ENCODE measurements at regions not wholly inside any gene's neighbourhood (a gene's known extent, or its start where the extent isn't known, plus 50 kb on each side); places are given as distances from the start of the nearest gene placed in this dataset.

DNA sequence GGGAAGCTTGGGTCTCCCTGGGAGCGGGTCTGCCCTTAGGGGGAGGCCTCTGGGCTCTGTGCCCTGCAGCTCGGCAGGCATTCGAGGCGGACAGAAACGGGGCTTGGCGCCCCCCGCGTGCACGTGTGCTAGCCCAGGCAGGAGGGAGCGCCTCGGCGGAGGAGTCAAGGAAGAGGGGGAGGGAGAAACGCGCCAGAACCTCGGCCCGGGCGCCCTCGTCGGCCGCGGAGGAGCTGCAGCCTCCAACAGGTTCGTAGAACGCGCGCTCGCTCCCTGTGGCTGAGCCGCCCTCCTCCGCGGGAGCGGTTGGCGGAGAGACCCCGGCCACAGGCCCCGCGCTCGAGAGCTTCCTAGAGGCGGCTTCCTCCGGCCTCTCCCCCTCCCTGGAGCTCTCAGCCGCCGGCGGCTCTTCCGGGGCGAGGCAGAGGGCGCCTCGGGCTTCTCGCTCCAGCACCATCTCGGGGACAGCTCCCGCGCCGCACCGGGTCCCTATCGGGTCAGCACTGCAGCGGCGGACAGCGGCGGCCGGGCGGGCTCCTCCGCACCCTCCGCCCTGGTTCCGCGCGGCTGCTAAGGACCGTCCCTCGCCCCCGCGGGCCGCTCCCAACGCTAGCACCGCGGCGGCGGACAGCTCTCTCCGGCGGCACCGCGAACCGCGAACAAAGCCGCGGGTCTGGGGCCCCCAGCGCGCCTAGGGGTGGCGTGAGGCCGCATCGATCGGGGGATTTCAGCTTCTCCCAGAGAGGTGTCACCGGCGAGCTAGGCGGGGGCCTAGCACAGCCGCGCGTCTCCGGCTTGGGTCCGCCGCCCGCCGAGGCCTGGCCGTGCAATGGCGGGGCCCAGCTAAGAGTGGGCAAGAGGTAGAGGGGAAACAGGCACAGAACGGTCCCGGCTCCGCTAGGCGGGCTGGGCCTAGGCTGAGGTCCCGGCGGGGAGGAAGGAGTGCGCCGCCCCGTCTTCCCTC lies 74.6 kb upstream of the CPLX2 start:
- FAIRE-seq, result no peak
- TF ChIP-seq POLR2A (IDR thresholded peaks at IDR 0.05; ENCODE audit: low read depth, low read length), result no peak
- peak; percentile 82 for DNase-seq (ENCODE audit: insufficient read length, low spot score)

DNA sequence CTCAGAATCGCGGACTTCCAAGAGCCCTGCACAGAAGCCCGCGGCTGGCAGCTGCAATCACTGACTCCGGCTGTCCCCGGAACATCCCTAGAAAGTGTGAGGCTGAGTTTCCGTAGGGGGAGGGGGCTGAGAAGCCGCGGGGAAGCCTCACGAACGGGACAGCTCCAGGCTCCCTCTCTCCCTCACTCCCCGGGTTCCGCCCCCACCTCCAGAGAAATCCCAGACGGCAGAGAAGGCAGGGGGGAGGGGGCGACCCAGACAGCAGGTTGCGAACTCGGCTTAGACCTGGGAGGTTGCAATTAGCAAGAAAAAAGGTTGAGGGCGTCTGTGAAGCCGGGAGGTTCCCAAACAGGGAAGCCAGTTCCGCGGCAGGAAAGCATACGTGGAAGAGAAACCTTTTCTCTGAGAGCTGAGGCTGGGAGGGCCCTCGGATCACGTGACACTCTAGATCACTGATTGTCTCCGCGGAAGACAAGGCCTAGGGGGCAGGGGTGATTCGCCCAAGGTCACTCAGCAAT lies 73.8 kb upstream of the CPLX2 start:
- FAIRE-seq (no peak), DNase-seq (ENCODE audit: insufficient read length, low spot score) (no peak)
- TF ChIP-seq POLR2A (IDR thresholded peaks at IDR 0.05; ENCODE audit: low read depth, low read length), result no peak

DNA sequence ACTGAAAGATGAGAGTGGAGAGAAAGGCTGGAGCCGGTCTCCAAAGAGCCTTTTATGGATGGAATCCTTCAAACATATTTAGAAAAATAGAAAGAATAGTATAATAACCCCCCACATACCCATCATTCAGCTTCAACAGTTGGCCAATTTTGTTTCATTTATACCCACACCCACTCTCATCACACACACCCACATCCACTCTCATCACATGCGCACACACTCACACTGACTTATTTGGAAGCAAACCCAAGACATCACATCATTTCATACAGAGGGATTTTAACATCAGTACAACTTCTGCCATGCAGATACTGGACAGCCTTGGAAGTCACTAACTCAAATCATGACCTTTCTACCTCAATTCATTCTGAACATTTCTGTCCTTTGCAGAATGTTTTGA lies 72.8 kb upstream of the CPLX2 start:
- no peak for TF ChIP-seq POLR2A (IDR thresholded peaks at IDR 0.05; ENCODE audit: low read depth, low read length)
- no peak for FAIRE-seq

DNA sequence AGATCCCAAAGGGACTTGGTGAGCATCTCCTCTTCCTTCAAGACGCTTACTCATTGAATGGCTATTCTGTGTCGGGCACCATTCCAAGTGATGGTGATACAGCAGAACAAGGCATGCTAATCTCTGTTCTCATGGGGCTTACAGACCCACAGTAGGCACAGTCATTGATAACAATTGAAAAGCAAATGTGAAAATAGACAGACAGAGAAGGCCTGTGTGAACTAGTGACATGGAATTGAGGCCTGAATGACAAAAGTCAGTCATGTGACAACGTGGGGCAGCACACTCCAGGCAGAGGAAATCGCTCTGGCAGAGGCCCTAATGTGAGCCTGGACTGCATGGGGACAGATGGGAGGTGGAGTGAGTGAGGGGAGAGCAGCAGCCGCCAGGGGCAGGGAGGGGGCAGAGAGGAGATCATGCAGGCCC lies 70.7 kb upstream of the CPLX2 start:
- DNase-seq (ENCODE audit: insufficient read length, low spot score) (no peak), FAIRE-seq (peak; percentile 20)
- no peak for TF ChIP-seq POLR2A (IDR thresholded peaks at IDR 0.05; ENCODE audit: low read depth, low read length)

More for the DNA sequence above, 72.8 kb upstream of the CPLX2 start:
- DNase-seq (ENCODE audit: insufficient read length, low spot score), result no peak

DNA sequence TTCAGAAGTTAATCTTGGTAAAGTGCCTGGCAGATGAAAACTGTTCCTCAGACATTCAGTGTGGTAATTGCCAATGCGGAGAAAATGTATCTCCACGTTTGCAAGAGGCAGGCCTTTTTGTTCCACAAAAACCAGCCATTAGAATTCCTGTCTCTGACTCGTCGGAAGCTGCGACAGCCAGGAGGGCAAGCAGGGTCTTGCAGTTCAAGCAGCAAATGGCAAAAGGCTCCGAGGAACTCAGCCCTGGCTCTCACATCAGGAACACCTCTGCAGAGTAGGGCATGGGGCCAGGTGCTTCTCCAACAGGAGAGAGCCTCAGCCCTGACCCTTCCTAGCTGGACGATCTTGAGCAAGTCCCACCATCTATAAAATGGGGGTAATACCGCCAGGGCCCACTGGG lies 69.0 kb upstream of the CPLX2 start:
- FAIRE-seq, result no peak
- no peak for TF ChIP-seq POLR2A (IDR thresholded peaks at IDR 0.05; ENCODE audit: low read depth, low read length)
- DNase-seq (ENCODE audit: insufficient read length, low spot score), result no peak

DNA sequence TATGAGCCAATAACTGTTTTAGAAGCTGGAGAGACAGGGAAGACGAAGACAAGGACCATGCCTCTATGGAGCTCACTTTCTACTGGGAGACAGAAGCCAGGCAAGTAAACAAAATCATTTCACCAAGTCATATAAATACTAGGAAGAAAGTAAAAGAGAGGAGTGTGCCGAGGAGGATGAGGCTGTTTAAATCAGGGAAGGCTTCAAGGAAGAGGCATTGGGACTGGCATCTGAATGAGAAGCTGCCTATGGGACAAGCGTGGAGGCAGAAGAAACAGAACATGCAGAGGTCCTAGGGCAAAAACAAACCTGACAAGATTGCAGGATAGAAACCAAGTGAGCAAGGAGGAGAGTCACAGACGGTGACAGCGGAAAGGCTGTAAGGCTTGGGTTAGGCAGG lies 68.1 kb upstream of the CPLX2 start:
- FAIRE-seq (no peak), DNase-seq (ENCODE audit: insufficient read length, low spot score) (no peak)
- TF ChIP-seq POLR2A (IDR thresholded peaks at IDR 0.05; ENCODE audit: low read depth, low read length), result no peak

DNA sequence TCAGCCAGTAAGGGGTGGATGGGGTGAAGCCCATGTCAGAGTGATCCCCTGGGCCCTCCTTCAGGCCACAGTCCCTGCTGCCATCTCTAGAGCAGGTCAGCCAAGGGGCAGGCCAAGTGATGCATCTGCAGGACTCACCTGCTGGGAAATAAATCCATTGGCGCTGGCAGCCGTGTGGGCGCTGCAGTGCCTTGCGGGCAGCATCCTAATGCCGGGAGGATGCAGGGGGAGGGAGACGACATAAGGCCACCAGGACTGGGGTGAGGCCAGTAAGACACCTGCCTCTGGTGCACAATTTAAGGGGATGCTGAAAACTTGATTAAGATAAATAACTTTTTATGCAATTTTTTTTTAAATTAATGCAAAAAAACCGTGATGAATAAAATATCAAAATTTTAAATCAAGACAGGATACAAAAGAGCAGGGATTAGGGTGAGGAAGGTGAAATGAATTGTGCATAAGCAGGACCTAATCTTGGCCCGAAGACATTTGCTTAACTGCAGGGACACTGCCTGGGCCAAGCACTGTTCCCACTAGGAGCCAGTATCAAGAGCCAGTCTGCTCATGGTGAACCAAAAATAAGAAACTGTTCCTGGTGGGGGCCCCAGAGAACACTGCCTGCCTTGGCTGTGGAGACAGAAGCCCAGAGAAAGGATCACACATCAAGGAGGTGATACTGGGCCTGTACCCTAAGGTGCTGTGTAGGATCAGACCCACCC lies 67.5 kb upstream of the CPLX2 start:
- FAIRE-seq (no peak), DNase-seq (ENCODE audit: insufficient read length, low spot score) (no peak)
- no peak for TF ChIP-seq POLR2A (IDR thresholded peaks at IDR 0.05; ENCODE audit: low read depth, low read length)

DNA sequence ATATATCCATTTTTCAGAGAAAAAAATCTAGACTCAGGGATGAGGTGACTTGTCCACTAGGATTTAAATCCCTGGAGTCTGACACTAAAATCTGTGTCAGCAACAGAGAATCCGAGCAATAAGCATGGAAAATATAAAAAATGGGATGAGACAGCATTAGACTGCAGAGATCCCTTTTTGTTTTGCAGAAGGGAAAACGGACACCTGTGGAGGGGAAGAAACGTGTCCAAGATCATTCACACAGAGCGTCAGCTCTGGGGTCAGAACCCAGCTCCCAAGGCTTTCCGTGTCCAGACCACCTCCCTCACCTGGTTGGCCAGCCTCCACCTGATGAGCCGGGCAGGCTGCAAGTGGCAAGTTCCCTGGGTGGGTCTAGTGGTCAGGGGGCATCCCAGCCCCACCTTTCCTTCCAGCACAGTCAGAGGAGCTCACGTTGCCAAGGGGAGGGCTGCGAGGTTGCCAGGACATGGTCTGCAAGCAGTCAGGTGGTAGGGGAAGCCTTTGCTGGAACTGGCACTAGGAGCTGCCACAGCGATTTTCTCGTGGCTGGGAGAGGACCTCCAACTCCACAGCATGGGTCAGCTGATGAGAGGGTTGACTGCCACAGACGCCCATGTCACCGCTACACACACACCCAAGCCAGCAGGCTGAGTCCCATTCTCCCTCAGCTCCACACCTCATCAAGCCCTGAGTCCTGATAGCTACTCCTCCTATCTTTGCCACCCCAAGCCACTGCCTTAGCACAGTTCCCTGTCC lies 65.9 kb upstream of the CPLX2 start:
- FAIRE-seq, result no peak
- no peak for TF ChIP-seq POLR2A (IDR thresholded peaks at IDR 0.05; ENCODE audit: low read depth, low read length)
- DNase-seq (ENCODE audit: insufficient read length, low spot score), result no peak

DNA sequence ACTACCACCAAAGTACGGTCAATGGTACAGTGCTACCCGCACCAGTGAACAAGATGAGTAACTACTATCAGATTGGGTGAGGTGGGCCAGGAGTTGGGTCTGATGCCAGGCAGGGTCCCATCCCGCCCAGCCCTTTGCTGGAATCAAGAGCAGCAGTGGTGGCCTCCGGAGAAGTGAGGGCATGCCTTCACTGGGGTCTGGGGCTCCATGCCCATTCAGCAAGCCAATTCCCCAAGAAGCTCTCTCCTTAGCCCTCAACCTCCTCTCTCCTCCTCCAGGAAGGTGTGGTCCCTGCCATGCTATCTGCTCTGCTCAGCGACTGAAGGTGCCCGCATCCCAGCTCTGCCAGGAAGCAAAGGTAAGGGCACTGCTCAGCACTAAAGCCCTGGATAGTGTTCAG lies 62.7 kb upstream of the CPLX2 start:
- no peak for TF ChIP-seq POLR2A (IDR thresholded peaks at IDR 0.05; ENCODE audit: low read depth, low read length)
- no peak for DNase-seq (ENCODE audit: insufficient read length, low spot score)

DNA sequence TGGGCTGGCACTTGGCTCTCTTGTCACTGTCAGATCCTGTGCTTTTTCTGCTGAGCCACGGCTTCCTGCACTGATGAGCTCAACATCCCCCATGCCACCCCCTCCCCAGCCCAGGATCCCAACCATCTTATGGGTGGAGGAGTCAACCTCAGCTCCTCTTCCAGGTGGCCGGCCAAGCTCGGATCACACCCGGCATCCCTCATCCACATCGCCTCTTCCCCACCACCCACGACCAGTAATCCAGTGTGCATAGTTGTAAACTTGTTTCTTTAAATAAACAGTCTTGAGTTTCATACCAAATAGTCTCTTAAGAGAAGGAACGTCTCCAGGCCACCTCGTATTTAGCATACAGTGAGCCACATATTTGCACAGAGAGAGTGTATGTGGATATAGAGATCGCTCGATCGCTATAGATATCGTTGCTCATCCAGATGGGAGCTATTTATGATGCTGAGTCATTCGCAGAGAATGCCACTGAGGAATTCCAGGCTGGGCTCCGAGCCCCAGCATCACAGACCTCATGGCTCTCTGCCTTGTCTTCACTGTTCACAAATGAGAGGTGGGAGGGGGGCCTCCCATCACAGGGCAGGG lies 61.8 kb upstream of the CPLX2 start:
- peak; percentile 64 for FAIRE-seq
- TF ChIP-seq POLR2A (IDR thresholded peaks at IDR 0.05; ENCODE audit: low read depth, low read length), result no peak
- DNase-seq (ENCODE audit: insufficient read length, low spot score), result peak; percentile 76

More for the DNA sequence above, 62.7 kb upstream of the CPLX2 start:
- FAIRE-seq, result no peak

DNA sequence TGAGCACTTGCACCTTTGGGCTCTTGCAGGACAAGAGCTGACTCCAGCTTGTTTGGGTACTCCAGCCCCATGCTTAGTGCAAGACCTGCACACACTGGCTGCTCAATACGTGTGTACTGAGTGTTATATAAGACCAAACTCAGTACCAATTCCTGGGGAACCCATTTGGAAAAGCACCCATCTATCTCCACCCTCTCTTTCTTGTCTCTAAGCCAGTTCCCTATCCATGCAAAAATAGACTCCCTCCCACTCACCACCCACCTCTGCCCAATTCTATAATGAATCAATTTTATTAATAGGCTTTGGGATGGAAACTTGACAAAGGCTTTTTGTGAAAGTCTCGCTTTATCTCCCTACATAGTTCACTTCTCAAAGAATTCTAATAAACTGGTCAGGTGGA lies 60.9 kb upstream of the CPLX2 start:
- FAIRE-seq (no peak), DNase-seq (ENCODE audit: insufficient read length, low spot score) (no peak)
- TF ChIP-seq POLR2A (IDR thresholded peaks at IDR 0.05; ENCODE audit: low read depth, low read length), result no peak

DNA sequence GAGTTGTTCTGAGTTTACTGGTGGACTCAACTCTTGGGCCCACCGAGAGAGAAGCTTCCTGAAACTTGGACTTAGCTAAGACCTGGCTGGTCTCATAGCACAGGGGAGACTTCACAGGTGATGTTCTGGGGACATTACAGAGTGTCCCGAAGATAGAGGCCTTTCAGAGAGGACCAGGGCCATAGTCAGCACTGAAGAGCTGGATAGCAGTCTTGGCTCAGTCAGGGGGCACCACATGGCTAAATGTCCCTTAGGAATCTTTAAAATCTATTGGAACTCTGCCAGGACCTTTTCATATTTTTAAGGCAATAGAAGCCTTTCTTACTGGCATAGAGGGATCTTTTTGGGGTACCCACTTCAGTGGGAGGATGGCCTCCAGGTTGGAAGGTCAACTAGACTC lies 59.8 kb upstream of the CPLX2 start:
- DNase-seq (ENCODE audit: insufficient read length, low spot score) (no peak), FAIRE-seq (no peak)
- no peak for TF ChIP-seq POLR2A (IDR thresholded peaks at IDR 0.05; ENCODE audit: low read depth, low read length)

DNA sequence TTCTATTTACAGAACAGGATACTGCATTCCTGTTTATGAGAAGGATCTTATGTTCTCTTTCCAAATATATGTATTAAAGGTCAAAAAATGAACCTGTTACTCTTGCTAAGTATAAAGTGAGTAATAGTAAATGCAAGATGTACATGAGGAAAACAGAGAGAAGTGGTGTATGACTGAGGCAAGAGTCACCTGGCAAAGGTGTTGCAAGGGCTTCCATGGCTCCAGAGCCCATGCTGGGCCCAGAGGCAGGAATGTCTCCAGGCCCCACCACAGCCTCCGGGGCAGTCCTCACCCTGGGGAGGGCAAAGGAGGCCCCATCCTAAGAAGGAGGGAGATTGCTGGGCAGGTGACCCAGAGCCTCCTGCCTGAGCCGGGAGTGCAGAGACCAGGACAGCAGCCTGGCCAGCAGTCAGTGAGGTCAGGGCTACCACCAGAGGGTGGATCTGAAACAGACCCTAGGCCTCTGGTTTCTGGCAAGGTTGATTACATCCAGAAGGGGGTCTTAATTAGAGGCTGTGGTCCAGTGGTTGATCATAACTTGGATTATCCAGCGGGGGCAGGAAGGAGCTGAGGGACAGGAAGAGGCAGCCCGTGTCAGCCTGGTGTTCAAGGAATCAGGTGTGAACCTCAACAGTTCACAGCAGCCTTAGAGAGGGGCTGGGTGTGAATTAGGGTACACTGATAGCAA lies 57.3 kb upstream of the CPLX2 start:
- FAIRE-seq, result no peak
- no peak for DNase-seq (ENCODE audit: insufficient read length, low spot score)
- no peak for TF ChIP-seq POLR2A (IDR thresholded peaks at IDR 0.05; ENCODE audit: low read depth, low read length)
